ENCODE measurements at regions not wholly inside any gene's neighbourhood (a gene's known extent, or its start where the extent isn't known, plus 50 kb on each side); places are given as distances from the start of the nearest gene placed in this dataset.

GRCh38 chr2:18422432-18423165, 137.9 kb downstream of the RDH14 start:
- DNase-seq, result no peak

DNA sequence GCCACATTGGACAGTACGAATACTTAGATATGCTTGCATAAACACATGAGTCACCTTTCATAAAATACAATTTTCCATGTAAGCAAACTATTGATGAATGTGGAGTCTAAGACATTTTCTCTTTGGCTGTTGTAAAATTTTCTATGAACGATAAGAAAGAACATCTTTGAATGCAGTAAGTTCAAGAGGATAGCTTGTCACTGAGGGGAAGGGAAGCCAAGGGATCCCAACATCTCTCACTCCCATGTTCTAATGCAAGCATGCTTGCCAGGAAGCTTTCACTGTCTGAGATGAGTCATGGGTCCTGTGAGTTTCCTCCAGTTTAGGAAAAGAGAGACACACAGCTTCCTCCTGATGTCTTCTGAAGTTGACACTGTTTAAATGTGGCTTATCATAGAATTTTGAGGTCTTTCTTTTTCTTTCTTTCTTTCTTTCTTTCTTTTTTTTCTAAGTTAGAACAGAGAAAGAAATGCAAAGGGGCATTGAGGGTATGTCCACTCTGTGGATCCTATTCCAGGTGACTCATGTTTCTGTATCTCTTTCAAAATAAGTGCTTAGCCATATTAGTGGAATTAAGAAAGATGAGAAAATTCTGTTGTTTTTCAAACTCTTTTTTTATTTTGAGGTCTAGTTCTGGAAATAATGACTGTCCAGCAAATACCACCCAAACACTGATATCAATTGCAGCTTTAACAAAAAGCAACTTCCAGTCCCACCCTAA, 146.6 kb downstream of the RDH14 start:
- no peak for DNase-seq

- no peak for DNase-seq
Observed at GRCh38 chr2:18412980-18413675, 147.3 kb downstream of the RDH14 start.

DNA sequence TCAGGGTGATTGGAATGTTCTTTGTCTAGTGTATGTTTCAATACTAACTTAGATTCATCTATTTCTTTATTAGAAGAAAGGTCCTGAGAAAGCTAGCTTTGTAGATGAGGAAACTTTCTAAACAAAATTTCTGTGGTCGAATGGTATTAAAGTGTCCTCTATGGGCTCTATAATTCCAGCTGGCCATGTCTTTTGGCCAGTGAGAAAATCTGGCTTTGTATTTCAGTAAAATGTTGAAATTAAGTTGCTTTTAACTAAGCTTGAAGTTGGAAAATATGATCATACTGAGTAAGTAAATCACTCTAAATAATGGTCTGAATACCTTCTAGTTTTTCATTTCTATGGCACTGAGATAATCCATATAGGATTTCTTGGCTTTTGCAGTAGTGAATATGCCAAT, 148.8 kb downstream of the RDH14 start:
- DNase-seq, result no peak

DNA sequence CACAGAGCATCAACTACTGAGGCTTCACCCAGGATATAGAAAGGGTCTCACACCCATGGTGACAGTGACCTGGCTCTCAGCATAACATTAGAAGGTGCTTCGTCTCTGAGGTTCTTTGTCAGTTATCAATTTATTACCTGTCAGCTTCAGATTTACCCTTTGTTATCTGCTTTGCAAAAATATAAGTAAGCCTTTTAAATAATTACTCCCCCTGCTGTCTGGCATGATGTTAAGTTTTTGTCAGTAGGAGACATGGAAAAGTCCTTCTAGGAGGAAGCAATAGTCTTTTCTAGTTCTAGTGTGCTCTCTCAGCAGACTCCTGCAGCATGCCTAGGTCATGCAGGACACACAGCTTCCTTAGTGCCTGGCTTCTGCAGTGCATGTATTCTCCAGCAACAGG, 149.9 kb downstream of the RDH14 start:
- DNase-seq, result no peak

DNA sequence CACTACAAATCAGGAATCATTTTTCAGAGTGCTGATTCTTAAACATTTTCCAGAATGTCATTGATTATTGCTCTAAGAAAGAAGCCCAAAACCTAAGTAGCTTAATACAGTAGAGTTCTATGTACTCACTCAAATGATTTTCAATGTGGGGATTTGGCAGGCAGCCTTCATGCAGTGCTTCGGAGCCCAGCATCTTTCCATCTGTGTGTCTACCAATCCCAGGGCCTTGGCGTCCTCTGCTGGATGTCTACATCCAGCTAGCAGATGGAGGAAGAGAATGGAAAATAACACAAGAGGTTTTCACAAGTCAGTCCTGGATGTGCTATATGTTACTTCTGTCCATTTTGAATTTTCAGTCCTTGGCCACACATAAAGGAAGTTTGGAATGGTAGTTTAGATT, 151.8 kb downstream of the RDH14 start:
- DNase-seq, result no peak

DNA sequence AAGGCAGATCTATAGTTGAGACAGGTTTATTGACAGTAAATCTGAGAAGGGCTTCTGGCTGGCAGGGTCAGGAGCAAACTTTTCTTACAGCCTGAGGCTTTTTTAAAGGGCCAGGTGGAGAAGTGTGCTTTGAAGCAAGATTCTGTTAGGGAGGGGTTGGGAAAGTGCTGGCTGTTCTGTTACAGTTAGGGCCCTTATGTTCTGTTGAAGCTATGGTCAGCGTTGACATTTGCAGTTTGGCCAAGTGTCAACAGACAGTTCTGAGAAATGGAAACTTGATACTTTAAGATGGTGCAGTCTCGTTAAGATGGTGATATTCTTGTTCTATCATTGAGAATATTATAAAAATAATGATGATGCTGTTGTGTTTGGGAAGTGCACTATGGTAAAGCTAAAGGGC, 154.2 kb downstream of the RDH14 start:
- no peak for DNase-seq

DNA sequence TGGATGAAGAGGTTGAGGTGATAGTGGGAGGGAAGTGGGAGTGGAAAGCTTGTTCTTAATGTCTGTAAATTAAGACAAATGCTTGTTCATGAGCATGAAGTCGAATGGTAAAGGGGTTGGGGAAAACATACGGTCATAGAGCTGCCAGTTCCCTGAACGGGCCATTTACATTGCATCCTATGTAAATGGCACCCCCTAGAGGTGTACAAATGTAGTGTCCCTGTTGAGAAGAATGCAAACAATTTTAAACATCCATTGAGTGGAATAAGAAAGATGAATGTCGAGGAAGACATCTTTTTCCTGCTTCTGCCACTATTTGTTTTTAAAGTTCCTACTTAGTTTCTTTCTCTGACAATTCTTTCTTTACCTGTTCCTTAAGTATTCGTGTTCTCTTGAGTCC, 155.7 kb downstream of the RDH14 start:
- DNase-seq, result no peak

DNA sequence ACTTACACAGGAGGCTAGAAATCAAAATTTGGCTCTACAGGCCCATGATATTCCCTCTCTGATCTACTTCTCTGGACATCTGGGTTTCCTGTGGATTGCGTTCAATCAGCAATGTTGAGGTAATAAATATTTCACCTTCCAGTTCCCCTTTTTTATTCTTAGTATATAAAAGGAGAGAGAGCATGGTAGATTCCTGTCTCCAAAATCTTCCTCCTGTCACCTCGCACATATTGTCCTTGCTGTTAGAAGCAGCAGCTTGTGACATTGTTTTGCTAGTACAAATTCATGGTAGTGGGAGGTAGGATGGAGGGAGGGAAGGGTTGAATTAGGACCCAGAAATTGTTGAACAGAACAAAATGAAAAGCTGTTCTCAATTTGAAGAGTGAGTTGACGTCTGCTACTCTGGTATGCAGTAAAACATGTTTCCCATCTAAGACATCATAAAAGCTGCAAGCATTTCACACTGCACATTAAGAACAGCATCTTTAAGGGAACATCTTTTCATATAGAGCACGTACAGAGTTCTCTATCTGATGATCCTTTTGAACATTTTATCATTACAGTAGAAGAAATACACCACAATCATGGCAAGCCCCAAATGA, 156.4 kb downstream of the RDH14 start:
- no peak for DNase-seq

DNA sequence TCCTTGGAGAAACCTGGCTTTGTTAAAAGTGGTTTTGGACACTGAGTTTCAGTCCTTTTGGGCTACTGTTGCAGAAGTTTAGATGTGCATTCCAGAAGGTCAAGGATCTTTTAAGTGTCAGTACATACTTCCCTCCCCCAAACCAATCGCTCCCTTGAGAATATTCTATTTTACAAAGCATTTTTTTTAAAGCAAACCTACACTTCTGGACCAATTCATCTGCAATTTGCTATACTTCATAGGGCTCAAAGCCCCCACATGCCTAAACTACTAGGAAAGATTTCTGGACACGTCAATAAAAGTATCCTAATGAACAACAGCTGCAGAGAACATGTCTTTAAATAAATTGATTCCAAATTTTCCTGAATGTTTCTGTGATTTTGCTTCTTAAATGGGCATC, 157.6 kb downstream of the RDH14 start:
- no peak for DNase-seq

DNA sequence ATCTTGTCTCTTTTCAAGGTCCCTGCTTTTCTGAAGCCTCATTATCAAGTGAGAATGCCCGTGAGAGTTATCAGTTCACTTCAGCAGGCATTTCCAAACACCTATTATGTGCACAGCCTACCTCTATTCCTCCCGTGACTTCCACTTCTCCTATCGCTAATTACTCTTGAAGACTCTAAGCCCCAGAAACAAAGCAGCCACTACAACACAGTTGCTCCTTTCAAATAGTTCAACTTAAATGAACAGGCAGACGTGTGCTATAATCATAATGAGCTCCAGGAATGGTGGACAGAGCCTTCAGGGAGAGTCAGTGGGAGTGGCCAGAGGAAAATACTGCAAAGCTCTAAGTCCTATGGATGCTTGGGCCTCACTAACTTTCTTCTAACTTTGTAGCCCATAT, 159.0 kb downstream of the RDH14 start:
- DNase-seq, result no peak

- no peak for DNase-seq
Observed at GRCh38 chr2:18399601-18400000, 160.9 kb downstream of the RDH14 start.

- DNase-seq, result no peak
Observed at GRCh38 chr2:18398833-18399232, 161.6 kb downstream of the RDH14 start.

- no peak for DNase-seq
Observed at GRCh38 chr2:18396329-18397010, 164.0 kb downstream of the RDH14 start.

GRCh38 chr2:18395555-18395954, 164.9 kb downstream of the RDH14 start:
- DNase-seq, result no peak

- DNase-seq, result peak; percentile 49
Observed at GRCh38 chr2:18387441-18388206, 172.8 kb downstream of the RDH14 start.

- no peak for DNase-seq
Observed at GRCh38 chr2:18384242-18384641, 176.2 kb downstream of the RDH14 start.

DNA sequence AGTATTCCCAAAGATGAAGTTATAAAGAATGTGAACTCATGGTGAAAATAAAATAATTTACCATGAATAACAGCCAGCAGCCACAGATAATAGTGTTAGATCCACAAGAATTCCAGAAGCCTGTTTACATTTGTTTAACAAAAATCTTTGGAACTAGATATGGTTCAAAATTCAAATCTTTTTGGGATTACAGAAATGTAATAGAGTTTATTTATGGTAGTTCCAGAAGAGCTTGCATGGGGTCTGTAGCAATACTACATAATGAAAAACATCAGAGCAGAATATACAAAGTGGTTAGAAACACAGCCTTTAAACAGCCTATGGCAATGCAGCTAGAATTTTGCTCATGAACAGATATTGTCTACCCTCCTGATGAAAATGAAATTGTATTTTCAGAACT, 179.1 kb downstream of the RDH14 start:
- DNase-seq, result no peak

- no peak for DNase-seq
Observed at GRCh38 chr2:18380321-18380720, 180.1 kb downstream of the RDH14 start.

GRCh38 chr2:18379870-18380269, 180.6 kb downstream of the RDH14 start:
- no peak for DNase-seq

GRCh38 chr2:18378020-18378653, 182.3 kb downstream of the RDH14 start:
- DNase-seq, result peak; percentile 1

DNA sequence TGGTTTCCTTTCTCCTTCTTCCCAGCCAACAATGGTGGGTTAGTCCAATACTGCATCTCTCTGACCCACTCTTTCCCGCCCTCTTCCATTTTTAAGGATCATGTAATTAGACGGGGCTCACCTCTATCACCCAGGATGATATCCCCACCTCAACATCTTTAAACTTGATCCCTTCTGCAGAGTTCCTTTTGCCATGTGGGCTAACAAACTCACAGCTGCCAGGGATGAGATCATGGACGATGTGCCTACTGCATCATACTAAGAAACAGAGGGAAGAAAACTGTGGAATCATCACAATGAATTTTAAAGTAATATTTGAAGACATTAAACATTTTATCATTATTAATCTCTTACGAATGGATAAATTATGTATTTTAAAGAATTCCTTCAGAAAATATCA, 183.5 kb downstream of the RDH14 start:
- DNase-seq, result no peak

Data from activated CD4-positive, alpha-beta T cell treated with anti-CD3 and anti-CD28 coated beads, Interleukin-2, amount 50 U/mL, for 1 hour (primary cell).